Esophagus squamous epithelium (tissue), 4 donors: ENCODE measurements at regions not wholly inside any gene's neighbourhood (a gene's known extent, or its start where the extent isn't known, plus 50 kb on each side); places are given as distances from the start of the nearest gene placed in this dataset.

ENCODE experiments used
- POLR2A ChIP-seq, 4 donors: fragments of 450-650 bp; IDR thresholded peaks; one replicate each; pipeline ENCODE4 v1.6.1; 2017; ENCODE audit warnings: antibody characterized with exemption in 4 of 4, mild to moderate bottlenecking in 4 of 4, moderate library complexity in 3 of 4
- TF ChIP-seq, protein P1 (sequence below), 6 experiments: fragments of 450-650 bp in 4 of 6; fragments of 200-600 bp in 2 of 6; sonication (generic) in 2 of 6; IDR thresholded peaks; one replicate each; pipeline ENCODE4 v1.5.1; 2016 to 2019; ENCODE audit warnings: antibody characterized with exemption in 6 of 6, mild to moderate bottlenecking in 4 of 6, moderate library complexity in 4 of 6

DNA sequence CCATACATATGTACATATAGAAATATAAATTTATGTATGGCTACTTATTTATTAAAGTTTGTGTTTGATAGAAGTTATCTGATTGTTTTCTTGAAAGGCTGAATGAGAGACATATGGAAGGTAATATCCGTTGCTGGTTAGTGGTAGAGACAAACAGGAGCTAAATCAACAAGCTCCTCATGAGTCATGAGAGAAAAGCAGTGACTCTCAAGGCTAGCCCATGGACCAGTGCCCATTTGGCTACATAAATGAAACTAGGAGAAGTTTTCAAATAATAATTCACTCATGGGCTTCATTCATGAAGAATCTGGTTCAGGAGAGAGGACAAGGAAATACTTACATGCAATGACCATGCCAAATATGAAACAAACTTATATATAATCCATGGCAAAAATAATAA is 504.5 kb upstream of the ITGA1 start:
- TF ChIP-seq, protein P1, sequence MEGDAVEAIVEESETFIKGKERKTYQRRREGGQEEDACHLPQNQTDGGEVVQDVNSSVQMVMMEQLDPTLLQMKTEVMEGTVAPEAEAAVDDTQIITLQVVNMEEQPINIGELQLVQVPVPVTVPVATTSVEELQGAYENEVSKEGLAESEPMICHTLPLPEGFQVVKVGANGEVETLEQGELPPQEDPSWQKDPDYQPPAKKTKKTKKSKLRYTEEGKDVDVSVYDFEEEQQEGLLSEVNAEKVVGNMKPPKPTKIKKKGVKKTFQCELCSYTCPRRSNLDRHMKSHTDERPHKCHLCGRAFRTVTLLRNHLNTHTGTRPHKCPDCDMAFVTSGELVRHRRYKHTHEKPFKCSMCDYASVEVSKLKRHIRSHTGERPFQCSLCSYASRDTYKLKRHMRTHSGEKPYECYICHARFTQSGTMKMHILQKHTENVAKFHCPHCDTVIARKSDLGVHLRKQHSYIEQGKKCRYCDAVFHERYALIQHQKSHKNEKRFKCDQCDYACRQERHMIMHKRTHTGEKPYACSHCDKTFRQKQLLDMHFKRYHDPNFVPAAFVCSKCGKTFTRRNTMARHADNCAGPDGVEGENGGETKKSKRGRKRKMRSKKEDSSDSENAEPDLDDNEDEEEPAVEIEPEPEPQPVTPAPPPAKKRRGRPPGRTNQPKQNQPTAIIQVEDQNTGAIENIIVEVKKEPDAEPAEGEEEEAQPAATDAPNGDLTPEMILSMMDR (IDR thresholded peaks at IDR 0.05), result no peak
- TF ChIP-seq POLR2A (IDR thresholded peaks at IDR 0.05), result no peak
